Stomach smooth muscle (tissue), 2 donors: ENCODE measurements at regions not wholly inside any gene's neighbourhood (a gene's known extent, or its start where the extent isn't known, plus 50 kb on each side); places are given as distances from the start of the nearest gene placed in this dataset.

Experiments used
- H3K27ac ChIP-seq: one replicate; pipeline ENCODE4 v1.7.0; 2013; ENCODE audit warnings: mild to moderate bottlenecking, low read length, inconsistent platforms
- H3K27me3 ChIP-seq, 2 donors: one replicate each; pipeline ENCODE4 v1.7.0; 2013; ENCODE audit warnings: low read length in 2 of 2; ENCODE audit not compliant: insufficient read depth in 2 of 2, control insufficient read depth in 1 of 2
- H3K36me3 ChIP-seq, 2 donors: one replicate each; pipeline ENCODE4 v1.7.0; 2013; ENCODE audit warnings: low read length in 2 of 2; ENCODE audit not compliant: control insufficient read depth in 2 of 2, insufficient read depth in 2 of 2
- H3K4me1 ChIP-seq: one replicate; pipeline ENCODE4 v1.7.0; 2013; ENCODE audit warnings: low read length; ENCODE audit not compliant: control insufficient read depth, insufficient read depth
- H3K4me3 ChIP-seq, 2 donors: one replicate each; pipeline ENCODE4 v1.7.0; 2013; ENCODE audit warnings: low read length in 2 of 2
- H3K9ac ChIP-seq, 2 donors: one replicate each; pipeline ENCODE4 v1.7.0; 2013; ENCODE audit warnings: low read length in 2 of 2, mild to moderate bottlenecking in 1 of 2
- H3K9me3 ChIP-seq, 2 donors: one replicate each; pipeline ENCODE4 v1.7.0; 2013; ENCODE audit warnings: low read length in 2 of 2; ENCODE audit not compliant: control insufficient read depth in 2 of 2
- donor health status: healthy.
- donor health status: Pancreatic carcinoma.

DNA sequence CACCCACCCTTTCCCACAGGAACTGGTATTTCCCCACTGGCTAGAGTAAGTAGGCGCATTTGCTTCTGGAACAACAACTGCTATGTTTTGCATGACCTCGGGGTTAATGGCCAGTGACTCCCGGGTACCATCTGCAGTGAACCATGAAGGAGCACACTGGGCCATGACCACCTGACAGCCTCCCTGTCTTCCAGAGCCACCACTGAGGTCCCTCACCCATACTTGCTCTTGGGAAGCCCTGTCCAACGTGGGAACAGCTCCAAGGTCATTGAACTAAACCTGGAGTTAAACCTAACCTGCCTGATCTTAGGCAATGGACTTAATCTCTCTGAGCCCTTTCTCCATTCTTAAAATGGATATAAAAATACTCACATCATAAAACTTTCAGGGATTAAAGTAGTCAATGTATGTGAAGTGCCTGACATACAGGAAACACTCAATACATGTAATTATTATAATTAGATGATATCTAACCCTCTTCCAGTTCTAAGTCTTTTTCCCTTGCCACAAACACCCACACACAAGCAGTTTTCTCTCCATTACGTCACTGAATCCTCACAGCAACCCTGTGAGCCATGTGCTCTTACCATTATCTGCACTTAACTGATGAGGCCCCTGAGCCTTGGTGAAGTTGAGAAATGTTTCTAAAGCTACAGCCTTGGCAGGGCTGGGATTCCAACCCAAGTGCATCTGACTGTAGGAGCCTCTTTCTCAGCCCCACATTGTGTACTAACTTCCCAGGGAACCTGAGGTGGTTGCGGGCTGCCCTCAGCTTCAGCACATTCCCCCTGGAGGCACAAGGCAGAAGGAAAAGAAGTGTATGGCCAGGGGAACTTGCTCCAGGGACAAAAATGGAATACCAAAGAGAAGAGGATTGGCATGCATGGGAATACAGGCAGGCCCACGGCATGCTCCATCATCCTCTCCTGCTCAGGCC, 74.5 kb upstream of the NCAM1 start:
- no peak overlapping the region for H3K9ac ChIP-seq
- H3K9me3 ChIP-seq, result no peaks in the 10 kb centered on the region
- no peaks in the 10 kb centered on the region for H3K36me3 ChIP-seq
- peaks cover 16% of the 10 kb centered on the region for H3K4me1 ChIP-seq
- H3K4me3 ChIP-seq, result no peak overlapping the region
- no peak overlapping the region for H3K27ac ChIP-seq
- H3K27me3 ChIP-seq, result peaks cover 0 to 3% of the 10 kb centered on the region in 2 donors

DNA sequence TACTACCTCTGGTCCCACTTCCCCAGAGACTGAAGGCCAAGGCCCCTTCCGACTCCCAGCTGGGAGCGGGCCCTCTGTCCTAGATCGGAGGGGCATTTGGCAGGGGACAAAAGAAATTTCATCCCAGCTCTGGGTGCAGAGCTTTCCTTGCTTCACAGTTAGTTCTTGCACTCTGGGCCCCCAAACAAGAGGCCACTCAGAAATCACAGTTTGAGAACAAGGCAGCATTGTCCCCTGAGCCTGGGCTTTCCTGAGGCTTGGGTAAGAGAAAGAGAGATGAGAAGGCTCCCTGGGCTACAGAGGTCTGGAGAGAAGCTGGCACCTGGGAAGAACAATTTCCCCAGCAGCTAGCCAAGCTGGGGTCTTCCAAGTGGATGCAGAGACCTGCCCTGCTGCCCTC, 71.8 kb upstream of the NCAM1 start:
- Histone ChIP-seq H3K27ac (no peak overlapping the region), H3K4me3 (no peak overlapping the region), H3K27me3 (peaks cover 0 to 3% of the 10 kb centered on the region in 2 donors), H3K9ac (no peak overlapping the region), H3K4me1 (peaks cover 5% of the 10 kb centered on the region), H3K36me3 (no peaks in the 10 kb centered on the region), H3K9me3 (no peaks in the 10 kb centered on the region)

DNA sequence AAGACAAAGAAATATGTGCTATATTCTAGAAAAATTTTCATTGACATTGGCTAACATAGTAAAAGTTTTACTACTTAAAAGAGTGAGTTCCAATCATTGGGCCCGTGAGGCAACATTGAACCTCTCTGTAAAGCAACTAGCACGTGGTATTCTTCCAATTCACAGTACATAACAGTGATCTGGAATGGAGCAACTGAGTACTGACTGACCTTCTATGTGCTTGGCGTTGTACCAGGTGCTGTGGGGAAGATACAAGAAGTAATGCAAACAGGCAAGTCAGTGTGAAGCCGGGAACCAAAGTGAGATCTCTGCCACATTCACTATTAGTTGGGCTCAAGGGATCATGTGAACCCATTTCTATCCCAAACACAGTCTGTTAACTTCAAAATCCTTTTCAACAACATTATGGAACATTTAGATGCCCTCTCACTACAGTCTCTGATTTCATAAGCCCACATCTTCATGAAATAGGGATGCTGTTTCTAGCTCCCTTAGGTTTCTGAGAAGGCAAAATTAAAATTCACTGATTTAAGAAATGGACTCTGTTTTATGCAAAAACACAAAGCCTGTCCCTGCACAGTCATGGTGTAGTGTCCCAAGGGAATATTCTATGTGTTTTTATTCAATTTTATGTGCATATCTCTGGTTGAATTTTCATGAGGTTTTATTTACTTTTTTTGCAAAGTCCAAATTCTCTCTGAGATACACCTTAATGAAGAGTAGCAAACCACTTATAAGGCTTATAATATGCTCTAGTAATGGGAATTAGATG, 61.8 kb upstream of the NCAM1 start:
- Histone ChIP-seq H3K4me3 (no peak overlapping the region), H3K9me3 (no peaks in the 10 kb centered on the region), H3K4me1 (peaks cover 10% of the 10 kb centered on the region), H3K27me3 (no peaks in the 10 kb centered on the region), H3K9ac (no peak overlapping the region), H3K27ac (no peak overlapping the region), H3K36me3 (no peaks in the 10 kb centered on the region)

DNA sequence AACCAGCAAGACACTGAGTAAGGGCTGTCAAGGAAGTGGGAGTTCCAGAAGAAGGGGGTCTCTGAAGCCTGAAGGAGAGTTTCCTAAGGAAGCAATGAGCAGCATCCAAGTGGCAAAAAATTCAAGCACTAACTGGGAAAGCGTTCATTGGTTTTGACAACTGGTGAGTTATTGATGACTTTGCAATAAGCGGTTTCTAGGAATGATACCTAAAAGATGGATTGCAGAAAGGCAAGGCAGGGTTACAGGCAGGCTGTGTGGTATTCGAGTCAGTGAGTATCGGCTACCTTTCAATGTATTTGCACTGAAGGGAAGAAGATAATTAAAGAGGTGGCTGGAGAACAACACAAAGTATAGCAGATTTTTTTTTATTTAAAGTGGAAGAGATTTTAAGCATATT, 59.3 kb upstream of the NCAM1 start:
- H3K4me3 ChIP-seq, result no peak overlapping the region
- H3K27me3 ChIP-seq, result no peaks in the 10 kb centered on the region
- H3K9me3 ChIP-seq, result no peaks in the 10 kb centered on the region
- no peak overlapping the region for H3K9ac ChIP-seq
- no peak overlapping the region for H3K27ac ChIP-seq
- no peaks in the 10 kb centered on the region for H3K36me3 ChIP-seq
- peaks cover 10% of the 10 kb centered on the region for H3K4me1 ChIP-seq

DNA sequence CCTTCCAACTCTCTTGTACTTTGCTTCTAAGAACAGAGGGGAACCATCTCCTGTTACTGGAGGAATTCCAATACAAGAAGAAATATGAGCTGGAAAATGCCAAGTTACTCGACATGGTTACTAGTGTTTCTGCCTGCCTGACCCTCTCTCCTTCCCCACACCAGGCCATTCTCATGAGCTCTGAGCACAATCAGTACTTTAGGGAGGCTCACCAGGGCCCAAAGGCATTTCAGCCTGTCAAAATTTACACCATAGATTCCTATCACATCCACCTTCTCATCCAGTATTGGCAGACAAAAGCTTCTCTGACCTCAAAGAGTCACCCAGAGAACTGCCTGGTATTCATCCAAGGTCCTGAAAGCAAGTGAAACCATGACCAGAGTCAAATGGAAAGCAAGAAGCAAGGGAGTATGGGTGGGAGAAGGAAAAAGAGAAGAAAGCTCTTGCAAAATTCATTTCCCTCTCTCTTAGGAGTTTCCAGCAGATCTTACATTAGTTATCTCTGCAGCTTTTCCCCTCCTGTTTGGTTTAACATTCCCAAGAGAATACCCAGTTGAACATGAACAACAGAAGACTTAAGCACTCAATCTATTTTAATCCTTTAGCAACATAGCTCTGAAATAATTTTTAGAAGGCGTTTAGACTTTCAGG, 58.7 kb upstream of the NCAM1 start:
- Histone ChIP-seq H3K4me3 (no peak overlapping the region), H3K36me3 (no peaks in the 10 kb centered on the region), H3K27ac (no peak overlapping the region)

DNA sequence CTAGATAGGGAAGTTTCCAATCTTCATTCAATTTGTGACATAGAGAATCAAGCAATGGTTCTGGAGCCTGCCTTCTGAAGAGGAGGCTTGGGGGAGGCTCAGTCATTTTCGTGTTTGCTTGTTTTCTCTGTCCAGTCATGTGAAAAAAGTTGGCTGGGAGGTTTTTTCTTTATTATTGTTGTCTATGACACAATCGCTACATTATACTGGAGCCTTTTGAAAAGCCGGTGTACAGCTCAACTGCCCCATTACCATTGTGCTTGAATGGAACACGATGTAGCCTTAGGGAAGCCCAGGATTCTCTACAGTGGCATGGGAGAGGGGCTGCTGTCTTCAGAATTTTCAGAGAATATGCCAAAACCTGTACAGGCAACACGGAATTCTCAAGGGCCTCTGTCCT, 57.9 kb upstream of the NCAM1 start:
- no peak overlapping the region for H3K9ac ChIP-seq
- no peaks in the 10 kb centered on the region for H3K9me3 ChIP-seq
- H3K27me3 ChIP-seq, result no peaks in the 10 kb centered on the region
- no peak overlapping the region for H3K27ac ChIP-seq
- no peak overlapping the region for H3K4me3 ChIP-seq
- peaks cover 10% of the 10 kb centered on the region for H3K4me1 ChIP-seq
- H3K36me3 ChIP-seq, result no peaks in the 10 kb centered on the region

More for the DNA sequence above, 58.7 kb upstream of the NCAM1 start:
- H3K27me3 ChIP-seq, result no peaks in the 10 kb centered on the region
- no peaks in the 10 kb centered on the region for H3K9me3 ChIP-seq
- no peak overlapping the region for H3K9ac ChIP-seq
- H3K4me1 ChIP-seq, result peaks cover 10% of the 10 kb centered on the region

DNA sequence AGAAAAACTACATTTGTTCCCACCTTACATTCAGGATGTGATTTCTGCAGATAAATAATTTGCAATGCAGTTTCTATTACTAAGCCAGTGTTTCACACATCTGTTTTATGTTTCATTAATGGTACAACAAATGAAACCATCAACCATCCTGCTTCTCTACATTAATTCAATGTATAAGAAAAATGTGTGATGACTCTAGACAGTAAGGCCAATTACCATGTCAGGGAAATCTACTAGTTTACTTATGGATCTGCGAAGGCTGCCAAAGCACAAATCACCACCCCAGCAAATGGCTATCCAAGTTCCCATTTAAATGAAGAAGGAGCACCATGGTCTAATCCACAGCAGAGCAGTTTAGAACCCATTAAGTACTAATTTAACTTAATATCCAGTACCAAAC, 50.1 kb upstream of the NCAM1 start:
- no peak overlapping the region for H3K9ac ChIP-seq
- H3K27ac ChIP-seq, result no peak overlapping the region
- H3K4me1 ChIP-seq, result no peaks in the 10 kb centered on the region

More for the DNA sequence above, 50.1 kb upstream of the NCAM1 start:
- no peak overlapping the region for H3K4me3 ChIP-seq
- H3K9me3 ChIP-seq, result no peaks in the 10 kb centered on the region
- H3K27me3 ChIP-seq, result no peaks in the 10 kb centered on the region
- H3K36me3 ChIP-seq, result no peaks in the 10 kb centered on the region
